SK-N-SH treated with all-trans-retinoic acid at 6 μM for 48 hours (cell line): ENCODE measurements at regions not wholly inside any gene's neighbourhood (a gene's known extent, or its start where the extent isn't known, plus 50 kb on each side); places are given as distances from the start of the nearest gene placed in this dataset.

Experiments used
- ATAC-seq: fragments of 200-7000 bp; cut with Tn5 transposase; 3 replicates; pipeline ENCODE4 v1.9.1; 2020; ENCODE audit warnings: mild to moderate bottlenecking, moderate library complexity
- ARNTL ChIP-seq: fragments of 450-650 bp; formaldehyde crosslinking; IDR thresholded peaks from 2 replicates; pipeline ENCODE4 v1.5.0; 2020; ENCODE audit warnings: low read depth, mild to moderate bottlenecking, moderate library complexity, borderline replicate concordance
- BACH2 ChIP-seq: fragments of 250-450 bp; sonication (Bioruptor Pico); IDR thresholded peaks from 2 replicates; pipeline ENCODE4 v1.9.0; 2021; ENCODE audit warnings: mild to moderate bottlenecking, borderline replicate concordance
- CREB5 ChIP-seq: fragments of 250-450 bp; sonication (Bioruptor Pico); IDR thresholded peaks from 2 replicates; pipeline ENCODE4 v1.5.1; 2020; ENCODE audit warnings: low read depth, mild to moderate bottlenecking, moderate library complexity
- CSDC2 ChIP-seq: fragments of 250-450 bp; sonication (Bioruptor Pico); IDR thresholded peaks from 2 replicates; pipeline ENCODE4 v1.5.0; 2020; ENCODE audit warnings: mild to moderate bottlenecking, moderate library complexity
- ESRRG ChIP-seq: fragments of 250-450 bp; sonication (Bioruptor Pico); IDR thresholded peaks from 2 replicates; pipeline ENCODE4 v1.6.1; 2021; ENCODE audit warnings: mild to moderate bottlenecking
- GLIS3 ChIP-seq: fragments of 250-450 bp; sonication (Bioruptor Pico); IDR thresholded peaks from 2 replicates; pipeline ENCODE4 v1.5.0; 2020; ENCODE audit warnings: mild to moderate bottlenecking, moderate library complexity
- OSR1 ChIP-seq: fragments of 250-450 bp; sonication (Bioruptor Pico); IDR thresholded peaks from 2 replicates; pipeline ENCODE4 v1.8.0; 2022; ENCODE audit warnings: moderate library complexity, mild to moderate bottlenecking, inconsistent platforms
- PATZ1 ChIP-seq: fragments of 250-450 bp; sonication (Bioruptor Pico); IDR thresholded peaks from 2 replicates; pipeline ENCODE4 v1.8.0; 2020; ENCODE audit warnings: mild to moderate bottlenecking, moderate library complexity, borderline replicate concordance
- POU6F1 ChIP-seq: fragments of 250-450 bp; sonication (Bioruptor Pico); IDR thresholded peaks from 2 replicates; pipeline ENCODE4 v1.8.0; 2021; ENCODE audit warnings: low read depth, mild to moderate bottlenecking, moderate library complexity, borderline replicate concordance
- PPARA ChIP-seq: fragments of 250-450 bp; sonication (Bioruptor Pico); IDR thresholded peaks from 2 replicates; pipeline ENCODE4 v1.5.0; 2020; ENCODE audit warnings: mild to moderate bottlenecking, borderline replicate concordance
- RARB ChIP-seq: fragments of 250-450 bp; sonication (Bioruptor Pico); IDR thresholded peaks from 2 replicates; pipeline ENCODE4 v1.8.0; 2021; ENCODE audit warnings: mild to moderate bottlenecking, moderate library complexity
- SNAI2 ChIP-seq: fragments of 250-450 bp; sonication (Bioruptor Pico); IDR thresholded peaks from 2 replicates; pipeline ENCODE4 v1.5.0; 2020; ENCODE audit warnings: mild to moderate bottlenecking, moderate library complexity
- TCF4 ChIP-seq: fragments of 250-450 bp; sonication (Bioruptor Pico); IDR thresholded peaks from 2 replicates; pipeline ENCODE4 v1.8.0; 2021; ENCODE audit warnings: mild to moderate bottlenecking, moderate library complexity, borderline replicate concordance
- TSHZ2 ChIP-seq: fragments of 250-450 bp; sonication (Bioruptor Pico); IDR thresholded peaks from 2 replicates; pipeline ENCODE4 v1.5.0; 2020; ENCODE audit warnings: mild to moderate bottlenecking, moderate library complexity
- ZC3H10 ChIP-seq: fragments of 250-450 bp; sonication (Bioruptor Pico); IDR thresholded peaks from 2 replicates; pipeline ENCODE4 v1.5.1; 2021; ENCODE audit warnings: mild to moderate bottlenecking, moderate library complexity
- ZFP30 ChIP-seq: fragments of 450-650 bp; formaldehyde crosslinking; IDR thresholded peaks from 2 replicates; pipeline ENCODE4 v1.5.0; 2022; ENCODE audit warnings: mild to moderate bottlenecking, moderate library complexity
- ZNF565 ChIP-seq: fragments of 450-650 bp; formaldehyde crosslinking; conservative IDR thresholded peaks from 2 replicates; pipeline ENCODE4 v1.5.0; 2020; ENCODE audit warnings: low read depth, mild to moderate bottlenecking, moderate library complexity
- ZNF70 ChIP-seq: fragments of 450-650 bp; formaldehyde crosslinking; IDR thresholded peaks from 2 replicates; pipeline ENCODE4 v1.5.0; 2020; ENCODE audit warnings: mild to moderate bottlenecking, moderate library complexity
- ZNF8 ChIP-seq: fragments of 450-650 bp; formaldehyde crosslinking; IDR thresholded peaks from 2 replicates; pipeline ENCODE4 v1.5.0; 2020; ENCODE audit warnings: mild to moderate bottlenecking, moderate library complexity

GRCh38 chr3:132822266-132822665 lies 100.1 kb upstream of the NPHP3 start:
- ATAC-seq = no peak
- TF ChIP-seq CSDC2 (CRISPR knock-in tag) (no peak), PATZ1 (no peak), OSR1 (CRISPR knock-in tag) (no peak), ARNTL (CRISPR knock-in tag) (no peak), TSHZ2 (CRISPR knock-in tag) (no peak), POU6F1 (CRISPR knock-in tag) (no peak), BACH2 (CRISPR knock-in tag) (no peak), ZNF565 (CRISPR knock-in tag) (no peak), ZNF8 (CRISPR knock-in tag) (no peak), PPARA (no peak), GLIS3 (no peak), ZC3H10 (CRISPR knock-in tag) (no peak), TCF4 (CRISPR knock-in tag) (no peak), ESRRG (no peak), CREB5 (CRISPR knock-in tag) (no peak)

- TF ChIP-seq ZFP30 (CRISPR knock-in tag) = no peak
- TF ChIP-seq RARB (CRISPR knock-in tag) = no peak
- TF ChIP-seq GLIS3 = no peak
- TF ChIP-seq CSDC2 (CRISPR knock-in tag) = no peak
- no peak for TF ChIP-seq ZC3H10 (CRISPR knock-in tag)
- no peak for TF ChIP-seq SNAI2
- TF ChIP-seq PATZ1 = no peak
- TF ChIP-seq ARNTL (CRISPR knock-in tag) = no peak
- TF ChIP-seq TSHZ2 (CRISPR knock-in tag) = no peak
- TF ChIP-seq ZNF70 = no peak
- TF ChIP-seq, all 23 proteins: peak for 0
- ATAC-seq = no peak
These were observed 99.1 kb upstream of the NPHP3 start for GRCh38 chr3:132821314-132821713.
